Epithelial cell of esophagus (primary cell): ENCODE measurements at regions not wholly inside any gene's neighbourhood (a gene's known extent, or its start where the extent isn't known, plus 50 kb on each side); places are given as distances from the start of the nearest gene placed in this dataset.
A peak's percentile ranks its signal among the peaks of the same experiment; 100 is the strongest.

Experiments
- DNase-seq: peaks from one replicate; pipeline ENCODE4 v3.0.0; 2010; ENCODE audit warnings: low read depth
- H3K4me3 ChIP-seq: 2 replicates; pipeline ENCODE4 v1.5.1; 2011; ENCODE audit warnings: mild to moderate bottlenecking, low read length, control low read depth
- CTCF ChIP-seq: IDR thresholded peaks from 2 replicates; pipeline ENCODE4 v1.5.1; 2011; ENCODE audit warnings: low read depth, mild to moderate bottlenecking, low read length, control low read depth, inconsistent platforms; ENCODE audit not compliant: insufficient read depth; ENCODE audit errors: missing control alignments

GRCh38 chr16:80387318-80387921, 153.4 kb upstream of the DYNLRB2 start:
- no peak for DNase-seq
- no peak overlapping the region for H3K4me3 ChIP-seq
- TF ChIP-seq CTCF, result no peak

- TF ChIP-seq CTCF, result no peak
- DNase-seq, result no peak
- H3K4me3 ChIP-seq, result no peak overlapping the region
These were observed 155.9 kb upstream of the DYNLRB2 start for GRCh38 chr16:80384862-80385261.

- no peak for TF ChIP-seq CTCF
- no peak for DNase-seq
- H3K4me3 ChIP-seq, result no peak overlapping the region
These were observed 160.3 kb upstream of the DYNLRB2 start for GRCh38 chr16:80380514-80380913.

- H3K4me3 ChIP-seq, result no peak overlapping the region
- DNase-seq, result no peak
- TF ChIP-seq CTCF, result no peak
These were observed 163.5 kb upstream of the DYNLRB2 start for GRCh38 chr16:80377096-80377956.

- DNase-seq, result peak; percentile 4
- TF ChIP-seq CTCF, result no peak
- no peak overlapping the region for H3K4me3 ChIP-seq
These were observed 164.8 kb upstream of the DYNLRB2 start for GRCh38 chr16:80375973-80376372.

GRCh38 chr16:80375513-80375912, 165.3 kb upstream of the DYNLRB2 start:
- H3K4me3 ChIP-seq, result no peak overlapping the region
- DNase-seq, result no peak
- no peak for TF ChIP-seq CTCF
